NCI-H1694 treated with DMSO at 0.1 percent for 48 hours (cell line): ENCODE measurements at regions not wholly inside any gene's neighbourhood (a gene's known extent, or its start where the extent isn't known, plus 50 kb on each side); places are given as distances from the start of the nearest gene placed in this dataset.
"Not testable (repeated sequence)": the region's sequence is repeated elsewhere in the genome, so short reads cannot be mapped to it uniquely, and the experiment has no call there.

Source experiments
- DNase-seq: peaks from one replicate; lab custom pipeline; 2025; lab: John Stamatoyannopoulos, UW

DNA sequence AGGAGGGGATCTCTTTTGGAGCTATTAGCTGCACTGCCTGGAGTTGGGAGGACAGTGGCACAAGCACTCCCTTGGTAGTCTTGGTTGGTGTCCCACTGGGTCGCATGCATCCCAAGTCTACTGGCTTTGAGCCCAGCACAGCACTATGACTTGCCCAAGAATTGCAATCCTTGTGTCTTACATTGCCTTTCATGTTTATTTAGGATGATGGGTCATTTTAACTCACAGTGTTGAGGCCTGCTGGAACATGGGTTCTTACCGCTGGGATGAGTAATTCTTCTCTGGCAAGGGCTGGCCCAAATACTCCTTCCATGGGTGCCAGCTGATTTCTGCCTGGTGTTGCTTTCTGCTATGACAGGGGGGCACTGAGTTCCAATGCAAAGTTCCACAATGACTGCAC is 185.5 kb downstream of the TEX13C start:
- DNase-seq, result no peak

DNA sequence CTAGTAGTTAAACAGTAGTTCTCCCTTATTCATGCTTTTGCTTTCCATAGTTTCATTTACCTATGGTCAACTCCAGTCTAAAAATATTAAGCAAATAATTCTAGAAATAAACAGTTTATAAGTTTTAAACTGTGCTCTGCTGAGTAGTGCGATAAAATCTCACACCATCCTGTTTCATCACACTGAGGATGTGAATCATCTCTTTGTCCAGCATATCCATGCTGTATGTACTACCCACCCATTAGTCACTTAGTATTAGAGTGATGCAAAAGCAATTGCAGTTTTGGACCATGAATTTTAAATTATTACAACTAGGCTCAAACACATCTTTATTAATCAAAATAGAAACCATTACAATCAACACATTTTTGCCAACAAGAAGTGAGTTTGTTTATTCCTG is 187.4 kb downstream of the TEX13C start:
- no peak for DNase-seq

DNA sequence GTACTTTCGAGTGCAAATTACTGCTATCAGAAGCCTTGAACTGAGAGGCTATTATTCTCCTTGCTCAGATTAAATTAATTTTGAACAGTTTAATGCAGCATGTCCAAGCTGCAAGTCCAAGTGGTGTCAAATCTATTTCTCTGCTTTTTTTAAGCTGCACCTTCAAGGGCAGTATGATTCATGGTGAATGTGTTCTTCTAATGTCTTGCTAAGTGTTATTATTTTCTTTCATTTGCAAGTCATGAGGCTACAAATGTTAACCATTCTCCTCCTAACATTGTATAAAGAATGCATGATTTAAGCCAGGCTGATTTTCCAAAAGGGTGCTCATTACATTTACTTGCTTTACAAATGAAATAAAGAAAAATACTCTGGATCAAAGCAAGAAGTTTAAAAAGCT is 200.4 kb downstream of the TEX13C start:
- DNase-seq, result no peak

DNA sequence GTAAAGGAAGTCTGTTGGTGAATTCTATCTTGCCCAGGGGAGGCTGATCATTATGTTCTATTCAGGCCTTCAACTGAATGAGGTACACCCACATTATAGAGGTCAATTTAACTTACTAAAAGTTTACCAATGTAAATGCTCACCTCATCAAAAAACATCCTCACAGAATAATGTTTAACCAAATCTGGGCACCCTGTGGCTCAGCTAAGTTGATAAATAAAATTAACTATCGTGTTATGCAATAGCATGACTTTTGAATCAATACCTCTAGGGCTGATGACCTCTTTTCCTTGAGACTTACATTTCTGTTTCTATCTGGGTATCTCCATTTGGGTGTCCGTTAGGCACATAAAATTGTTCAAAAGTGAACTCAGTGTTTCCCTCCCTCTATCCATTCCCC is 203.1 kb downstream of the TEX13C start:
- no peak for DNase-seq

- no peak for DNase-seq
Observed at GRCh38 chrX:125532411-125533089, 212.9 kb downstream of the TEX13C start.

DNA sequence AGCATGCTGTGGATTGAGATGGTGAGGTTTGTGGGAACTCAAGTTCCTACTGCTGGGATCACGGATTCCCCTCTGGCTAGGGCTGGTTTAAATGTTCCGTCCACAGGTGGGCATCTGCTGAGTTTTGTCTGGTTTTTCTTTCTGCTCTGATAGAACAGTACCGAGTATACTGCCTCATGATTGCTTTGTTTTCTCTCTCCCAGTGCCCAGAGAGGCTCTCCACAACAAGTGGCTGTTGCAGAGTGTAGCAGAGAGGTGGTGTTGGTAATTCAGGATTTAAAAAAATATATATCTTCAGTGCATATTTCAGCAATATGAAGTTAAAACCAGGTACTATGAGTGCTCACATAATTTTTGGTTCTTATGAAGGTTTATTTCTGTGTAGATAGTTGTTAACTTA is 213.7 kb downstream of the TEX13C start:
- no peak for DNase-seq

GRCh38 chrX:125544031-125544660 is 224.5 kb downstream of the TEX13C start:
- DNase-seq, result no peak

GRCh38 chrX:125544856-125545255 is 225.2 kb downstream of the TEX13C start:
- no peak for DNase-seq

GRCh38 chrX:125577479-125577878 is 257.8 kb downstream of the TEX13C start:
- no peak for DNase-seq

GRCh38 chrX:125604448-125604847 is 284.8 kb downstream of the TEX13C start:
- no peak for DNase-seq

DNA sequence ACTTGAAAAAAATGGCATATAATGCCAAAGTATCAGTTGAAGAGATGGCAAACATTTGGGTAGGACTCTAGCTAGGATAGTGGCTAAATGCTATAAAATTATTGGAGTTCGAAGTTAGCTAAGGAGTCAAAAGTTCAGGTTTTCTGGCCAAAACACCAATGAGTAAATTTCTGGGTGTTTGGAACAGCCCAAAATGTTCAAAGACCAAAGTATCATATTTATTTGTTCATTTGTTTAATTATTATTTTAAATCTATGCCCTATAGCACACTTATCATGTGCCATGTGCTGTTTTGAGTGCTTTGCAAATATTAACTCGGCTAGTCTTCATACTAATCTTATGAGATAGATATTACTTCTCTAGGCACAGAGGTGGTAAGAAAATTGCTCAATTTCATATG is 285.5 kb downstream of the TEX13C start:
- DNase-seq, result no peak

DNA sequence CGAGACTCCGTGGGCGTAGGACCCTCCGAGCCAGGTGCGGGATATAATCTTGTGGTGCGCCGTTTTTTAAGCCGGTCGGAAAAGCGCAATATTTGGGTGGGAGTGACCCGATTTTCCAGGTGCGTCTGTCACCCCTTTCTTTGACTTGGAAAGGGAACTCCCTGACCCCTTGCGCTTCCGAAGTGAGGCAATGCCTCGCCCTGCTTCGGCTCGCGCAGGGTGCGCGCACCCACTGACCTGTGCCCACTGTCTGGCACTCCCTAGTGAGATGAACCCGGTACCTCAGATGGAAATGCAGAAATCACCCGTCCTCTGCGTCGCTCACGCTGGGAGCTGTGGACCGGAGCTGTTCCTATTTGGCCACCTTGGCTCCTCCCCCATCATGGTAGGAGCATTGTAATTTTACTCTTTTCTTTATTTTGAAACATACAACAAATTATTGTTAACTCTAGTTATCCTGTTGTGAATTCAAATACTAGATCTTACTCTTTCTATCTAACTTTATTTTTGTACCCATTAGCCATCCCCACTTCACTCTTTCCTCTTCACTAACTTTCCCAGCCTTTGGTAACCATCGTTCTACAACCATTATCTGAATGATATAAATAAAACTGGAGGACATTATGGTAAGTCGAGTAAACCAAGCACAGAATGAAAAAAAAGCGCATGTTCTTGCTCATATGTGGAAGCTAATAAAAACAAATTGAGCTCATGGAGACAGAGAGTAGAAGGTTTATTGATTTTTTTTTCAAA is 295.1 kb downstream of the TEX13C start:
- not testable (repeated sequence) for DNase-seq

DNA sequence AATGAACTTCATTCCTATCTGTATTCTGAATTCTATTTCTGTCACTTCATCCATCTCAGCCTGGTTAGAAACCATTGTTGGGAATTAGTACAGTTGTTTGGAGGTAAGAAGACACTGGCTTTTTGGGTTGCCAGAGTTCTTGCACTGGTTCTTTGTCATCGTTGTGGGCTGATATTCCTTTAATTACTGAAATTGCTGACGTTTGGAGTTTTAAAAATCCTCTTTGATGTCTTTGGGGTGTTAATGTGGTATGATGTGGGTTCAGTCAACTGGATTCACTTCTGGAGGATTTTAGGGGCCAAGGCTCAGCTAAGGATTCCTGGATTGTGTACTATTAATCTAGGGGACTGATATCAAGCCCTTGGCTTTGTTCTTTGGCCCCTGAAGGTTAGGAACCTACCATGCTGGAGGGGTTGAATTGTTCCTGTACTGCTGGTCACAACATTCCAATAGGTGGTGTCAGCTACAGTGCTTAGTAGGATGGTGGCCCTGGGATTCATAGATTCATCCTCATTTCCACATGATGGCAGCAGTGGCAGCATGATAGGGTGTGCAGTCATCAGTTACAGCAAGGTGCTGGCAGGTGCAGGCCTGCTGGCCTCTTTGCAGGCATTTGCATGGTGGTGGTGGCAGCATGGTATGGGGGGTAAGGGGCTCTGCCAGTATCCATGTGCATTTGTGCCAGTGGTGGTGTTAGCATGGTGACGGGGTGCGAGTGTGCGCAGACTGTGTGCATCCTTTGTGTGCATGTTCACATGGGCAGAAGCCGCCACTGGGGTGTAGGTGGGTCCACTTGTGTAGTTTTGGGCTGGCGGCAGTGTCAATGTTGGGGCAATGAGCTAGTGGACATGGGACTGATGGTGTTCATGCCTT is 301.3 kb downstream of the TEX13C start:
- DNase-seq, result no peak

- DNase-seq, result no peak
Observed at GRCh38 chrX:125621588-125621927, 301.9 kb downstream of the TEX13C start.

DNA sequence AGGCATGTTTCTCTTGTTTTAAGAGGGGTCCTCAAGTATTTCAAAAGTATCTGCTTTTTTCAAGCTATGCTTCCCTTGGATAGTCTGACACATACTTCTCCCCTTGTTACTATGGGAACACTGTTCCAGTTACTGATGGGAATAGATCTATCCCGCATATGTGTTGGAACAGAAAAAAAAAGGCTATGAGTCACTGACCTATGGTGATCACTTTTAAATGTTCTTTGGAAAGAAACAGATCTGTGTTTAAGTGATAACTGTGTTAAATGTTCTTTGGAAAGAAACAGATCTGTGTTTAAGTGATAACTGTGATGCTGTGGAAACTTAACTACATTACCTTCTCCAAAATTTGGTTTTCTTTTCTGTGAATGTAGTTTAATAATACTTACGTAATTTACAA is 303.2 kb downstream of the TEX13C start:
- DNase-seq, result no peak

GRCh38 chrX:125627676-125628075 is 308.0 kb downstream of the TEX13C start:
- DNase-seq, result peak; percentile 3

DNA sequence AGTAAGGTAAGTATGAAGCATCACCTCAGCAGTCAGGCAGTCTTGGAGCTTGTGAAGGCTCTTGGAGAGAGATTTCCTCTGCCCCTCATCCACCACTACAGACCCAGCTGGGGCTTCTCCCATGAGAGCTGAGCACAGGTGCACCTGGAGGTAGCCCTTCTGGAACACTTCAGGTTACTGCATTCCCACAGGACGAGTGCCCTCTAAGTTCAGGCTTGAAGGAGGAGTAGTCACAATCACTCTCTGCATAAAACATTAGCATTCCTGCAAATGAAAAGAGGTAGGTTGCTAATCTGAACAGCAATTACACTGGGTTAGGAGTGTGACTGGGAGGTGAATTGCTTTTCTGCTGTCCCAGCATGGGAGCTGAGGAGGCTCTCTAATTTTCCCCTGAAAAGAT is 308.8 kb downstream of the TEX13C start:
- no peak for DNase-seq

DNA sequence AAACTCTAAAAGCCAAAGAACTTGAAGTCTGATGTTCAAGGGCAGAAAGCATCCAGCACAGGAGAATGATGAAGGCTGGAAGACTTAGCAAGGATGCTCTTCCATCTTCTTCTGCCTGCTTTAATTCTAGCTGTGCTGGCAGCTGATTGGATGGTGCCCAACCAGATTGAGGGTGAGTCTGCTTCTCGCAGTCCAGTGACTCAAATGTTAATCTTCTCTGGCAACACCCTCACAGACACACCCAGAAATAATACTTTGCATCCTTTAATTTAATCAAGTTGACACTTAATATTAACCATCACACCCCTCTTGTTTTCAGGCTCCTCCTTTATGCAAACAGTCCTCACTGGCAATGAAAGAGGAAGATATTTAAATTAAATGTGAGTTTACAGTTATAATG is 321.7 kb downstream of the TEX13C start:
- DNase-seq, result no peak

DNA sequence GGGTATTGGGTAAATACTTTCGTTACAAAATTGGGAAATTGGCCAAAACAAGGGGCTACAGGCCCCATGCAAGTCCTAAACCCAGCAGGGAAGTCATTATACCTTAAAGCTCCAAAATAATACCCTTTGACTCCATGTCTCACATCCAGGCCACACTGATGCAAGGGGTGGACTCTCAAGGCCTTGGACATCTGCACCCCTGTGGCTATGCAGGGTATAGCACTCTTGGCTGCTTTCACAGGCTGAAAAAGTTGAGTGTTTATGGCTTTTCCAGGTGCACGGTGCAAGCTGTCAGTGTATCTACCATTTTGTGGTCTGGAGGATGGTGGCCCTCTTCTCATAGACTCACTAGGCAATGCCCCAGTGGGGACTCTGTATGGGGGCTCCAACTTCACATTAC is 326.5 kb downstream of the TEX13C start:
- no peak for DNase-seq

GRCh38 chrX:125651426-125651825 is 331.8 kb downstream of the TEX13C start:
- no peak for DNase-seq

DNA sequence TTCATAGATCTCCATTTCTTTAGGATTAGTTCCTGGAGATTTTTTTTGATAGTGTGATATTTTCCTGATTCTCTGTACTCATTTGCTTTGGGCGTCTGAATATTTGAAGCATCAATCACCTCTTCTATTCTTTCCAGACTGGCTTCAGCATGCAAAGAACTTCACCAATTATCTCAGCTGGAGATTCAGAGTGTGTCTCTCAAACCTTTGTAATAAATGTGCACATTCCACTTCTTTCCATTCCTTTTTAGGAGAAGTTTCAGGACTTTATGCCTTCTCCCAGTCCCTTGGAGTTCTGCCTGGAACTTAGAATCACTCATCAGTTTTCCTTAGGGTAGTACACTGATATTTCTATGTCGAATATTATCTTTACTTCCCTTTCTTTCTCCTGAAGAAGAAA is 334.8 kb downstream of the TEX13C start:
- DNase-seq, result no peak

- DNase-seq, result no peak
Observed at GRCh38 chrX:125673758-125674157, 354.1 kb downstream of the TEX13C start.

GRCh38 chrX:125678258-125678657 is 358.6 kb downstream of the TEX13C start:
- DNase-seq, result no peak
